Transverse colon (tissue), 4 donors: ENCODE measurements at regions not wholly inside any gene's neighbourhood (a gene's known extent, or its start where the extent isn't known, plus 50 kb on each side); places are given as distances from the start of the nearest gene placed in this dataset.

Experiments
- DNase-seq: peaks from one replicate; pipeline ENCODE4 v3.0.0-alpha.2; 2019
- H3K27ac ChIP-seq, 4 donors: fragments of 200-600 bp; sonication (generic); 2 replicates each; pipeline ENCODE4 v1.5.1; 2016 to 2018; ENCODE audit warnings: inconsistent platforms in 4 of 4
- H3K27me3 ChIP-seq: fragments of 200-600 bp; sonication (generic); 2 replicates; pipeline ENCODE4 v1.5.1; 2017; ENCODE audit warnings: inconsistent platforms
- H3K36me3 ChIP-seq, 4 donors: fragments of 200-600 bp; sonication (generic); 2 replicates each; pipeline ENCODE4 v1.5.1; 2017 to 2019; ENCODE audit warnings: inconsistent platforms in 4 of 4
- H3K4me1 ChIP-seq, 4 donors: fragments of 200-600 bp; sonication (generic); 2 replicates each; pipeline ENCODE4 v1.5.1; 2017 to 2020; ENCODE audit warnings: inconsistent platforms in 4 of 4
- H3K4me3 ChIP-seq, 4 donors: fragments of 200-600 bp; sonication (generic); 1 replicate in 1 of 4; 2 replicates in 3 of 4; pipeline versions ENCODE4 v1.5.1 to v1.6.1; 2017 to 2019; ENCODE audit warnings: inconsistent platforms in 4 of 4
- H3K9me3 ChIP-seq, 2 donors: fragments of 200-600 bp; sonication (generic); 2 replicates each; pipeline ENCODE4 v1.5.1; 2017 to 2019; ENCODE audit warnings: inconsistent platforms in 2 of 2
- CTCF ChIP-seq, 5 experiments: fragments of 200-600 bp in 3 of 5; fragments of 450-650 bp in 2 of 5; sonication (generic) in 3 of 5; IDR thresholded peaks; 1 replicate in 2 of 5; 2 replicates in 3 of 5; pipeline ENCODE4 v1.5.1; 2016 to 2017; ENCODE audit warnings: antibody characterized with exemption in 5 of 5, inconsistent platforms in 3 of 5, mild to moderate bottlenecking in 2 of 5, moderate library complexity in 1 of 5
- EP300 ChIP-seq: sonication (generic); formaldehyde crosslinking; IDR thresholded peaks from one replicate; pipeline ENCODE4 v1.6.1; 2017; ENCODE audit warnings: antibody characterized with exemption, low read depth
- POLR2A ChIP-seq: fragments of 450-650 bp; IDR thresholded peaks from one replicate; pipeline ENCODE4 v1.6.1; 2016; ENCODE audit warnings: antibody characterized with exemption, mild to moderate bottlenecking, moderate library complexity
- POLR2AphosphoS5 ChIP-seq, 3 donors: sonication (generic); formaldehyde crosslinking; IDR thresholded peaks; one replicate each; pipeline ENCODE4 v1.6.1; 2016; ENCODE audit warnings: antibody characterized with exemption in 3 of 3
- WGBS, 2 donors: methylation state at CpG; one replicate each; pipeline ENCODE4 v1.1.5; 2018; ENCODE audit warnings: low coverage in 1 of 2; 5-methylcytosine and 5-hydroxymethylcytosine counted together
- in situ Hi-C, 4 donors: fragments of 200-750 bp; cut with MboI; loops; one replicate each; pipeline versions ENCODE4 v1.15.0 to v1.15.1; 2017; ENCODE audit warnings: low sequenced_read_pairs in 3 of 4, low pct_ligation_motif_present in 1 of 4, low pct_unique_long_range_greater_than_20kb in 1 of 4
- intact Hi-C: fragments of 100-400 bp; cut with DNase I; formaldehyde crosslinking; loops from one replicate; pipeline ENCODE4 v1.15.1; 2023; ENCODE audit warnings: low total_unique reads

DNA sequence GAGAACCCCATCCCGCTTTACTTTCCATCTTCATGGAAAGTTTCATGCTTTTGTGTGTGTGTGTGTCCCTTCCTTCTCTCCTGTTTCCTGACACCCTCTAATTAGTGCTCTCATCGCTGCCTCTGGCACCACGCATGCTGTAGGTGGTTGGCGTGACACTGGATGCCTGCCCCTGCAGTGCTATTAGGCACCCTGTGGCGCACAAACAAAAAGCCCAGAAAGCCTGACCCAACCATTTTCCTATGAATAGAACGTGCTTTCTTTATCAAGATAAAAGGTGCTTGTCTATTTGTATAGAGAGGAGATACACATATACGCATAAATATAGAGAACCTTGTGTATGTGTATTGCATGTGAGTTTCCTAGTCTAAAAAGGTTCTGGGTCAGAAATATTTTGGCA is 120.8 kb upstream of the CDCA7L start:
- intact Hi-C loops (no loop called here), in situ Hi-C loops (no loop called here)
- Histone ChIP-seq H3K4me1 (no peaks in the 10 kb centered on the region), H3K27me3 (no peaks in the 10 kb centered on the region), H3K9me3 (no peaks in the 10 kb centered on the region), H3K4me3 (no peak overlapping the region), H3K36me3 (no peaks in the 10 kb centered on the region), H3K27ac (no peak overlapping the region)
- no peak for TF ChIP-seq EP300
- TF ChIP-seq POLR2AphosphoS5 (IDR thresholded peaks at IDR 0.05): no peak
- TF ChIP-seq CTCF (IDR thresholded peaks at IDR 0.05): no peak
- no peak for TF ChIP-seq POLR2A
- DNase-seq: no peak
- 85 to 91% methylated on average over 5 to 7 of the region's 7 CpGs for WGBS, 2 donors

DNA sequence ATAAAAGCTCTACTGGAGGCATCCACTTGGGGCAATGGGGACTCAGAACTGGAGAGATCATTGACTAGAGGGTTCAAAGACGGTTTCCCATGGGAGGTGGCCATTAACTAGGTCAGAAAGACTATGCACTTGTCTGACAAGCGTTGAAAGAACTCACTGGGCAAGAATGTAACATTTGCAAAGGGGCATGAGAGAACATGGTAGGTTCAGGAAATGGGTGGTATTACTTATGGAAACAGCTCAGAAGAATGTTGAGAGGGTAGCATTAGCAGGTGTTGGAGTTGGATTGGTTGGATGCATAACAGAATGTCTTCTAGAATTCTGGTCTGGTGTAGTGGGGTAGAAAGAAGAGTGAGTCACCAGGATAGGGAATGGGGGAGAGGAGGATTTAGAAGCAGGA is 119.1 kb upstream of the CDCA7L start:
- intact Hi-C loops (no loop called here), in situ Hi-C loops (no loop called here)

DNA sequence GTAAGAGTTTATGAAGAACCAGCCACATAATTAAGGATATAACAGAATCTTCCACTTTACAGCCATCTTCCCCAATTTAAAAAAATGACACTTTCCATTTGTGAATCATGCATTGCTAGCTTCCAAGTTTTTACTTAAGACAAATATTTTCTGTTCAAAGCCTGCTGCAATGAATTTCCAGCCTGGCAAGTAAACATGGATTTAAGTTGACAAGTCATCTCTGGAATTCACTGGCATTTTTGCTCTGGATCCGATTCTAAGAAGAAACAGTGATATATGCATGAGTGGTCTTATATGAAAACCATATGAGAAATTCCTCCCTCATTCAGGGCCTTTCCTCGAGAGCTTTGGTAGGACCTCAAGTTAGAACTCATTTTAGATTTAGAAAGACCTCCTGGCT is 116.1 kb upstream of the CDCA7L start:
- 47 to 51% methylated on average over 2 of the region's 2 CpGs for WGBS, 2 donors
- H3K4me3 ChIP-seq: no peak overlapping the region
- H3K36me3 ChIP-seq: no peaks in the 10 kb centered on the region
- TF ChIP-seq POLR2AphosphoS5 (IDR thresholded peaks at IDR 0.05) (no peak), EP300 (no peak), POLR2A (no peak), CTCF (IDR thresholded peaks at IDR 0.05) (no peak)
- H3K4me1 ChIP-seq: no peaks in the 10 kb centered on the region
- intact Hi-C loops (no loop called here), in situ Hi-C loops (no loop called here)
- DNase-seq: no peak
- no peaks in the 10 kb centered on the region for H3K9me3 ChIP-seq
- no peaks in the 10 kb centered on the region for H3K27me3 ChIP-seq
- H3K27ac ChIP-seq: no peak overlapping the region

More for the DNA sequence above, 119.1 kb upstream of the CDCA7L start:
- DNase-seq: no peak
- Histone ChIP-seq H3K9me3 (no peaks in the 10 kb centered on the region), H3K4me3 (no peak overlapping the region), H3K27me3 (no peaks in the 10 kb centered on the region), H3K4me1 (no peaks in the 10 kb centered on the region), H3K27ac (no peak overlapping the region), H3K36me3 (no peaks in the 10 kb centered on the region)
- TF ChIP-seq POLR2AphosphoS5 (IDR thresholded peaks at IDR 0.05) (no peak), EP300 (no peak), CTCF (IDR thresholded peaks at IDR 0.05) (no peak), POLR2A (no peak)
- WGBS, 2 donors: 69 to 82% methylated on average over 2 of the region's 2 CpGs

DNA sequence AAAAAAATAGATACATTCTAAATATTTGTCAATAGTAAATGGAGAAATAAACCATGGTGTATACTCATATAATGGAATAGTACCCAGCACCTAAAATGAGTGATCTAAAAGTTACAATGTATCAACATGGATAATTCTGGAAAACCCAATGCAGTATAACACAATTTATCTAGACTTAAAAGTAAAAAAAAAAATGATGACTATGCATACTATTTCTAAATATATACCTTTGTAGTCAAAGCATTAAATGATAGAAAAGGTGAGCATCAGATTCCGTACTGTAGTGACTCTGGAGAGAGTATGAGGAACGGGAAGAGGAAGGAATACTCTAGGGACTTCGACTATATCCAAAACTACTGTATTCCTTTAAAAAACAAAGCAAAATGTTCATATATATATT is 115.2 kb upstream of the CDCA7L start:
- Histone ChIP-seq H3K27me3 (no peaks in the 10 kb centered on the region), H3K4me3 (no peak overlapping the region), H3K9me3 (no peaks in the 10 kb centered on the region), H3K4me1 (no peaks in the 10 kb centered on the region), H3K27ac (no peak overlapping the region), H3K36me3 (no peaks in the 10 kb centered on the region)
- in situ Hi-C loops: no loop called here
- intact Hi-C loops: no loop called here
- DNase-seq: no peak
- TF ChIP-seq POLR2AphosphoS5 (IDR thresholded peaks at IDR 0.05) (no peak), EP300 (no peak), CTCF (IDR thresholded peaks at IDR 0.05) (no peak), POLR2A (no peak)
- 77% methylated on average over 3 of the region's 3 CpGs for WGBS, 2 donors
